Breast epithelium (tissue), 3 donors: ENCODE measurements at regions not wholly inside any gene's neighbourhood (a gene's known extent, or its start where the extent isn't known, plus 50 kb on each side); places are given as distances from the start of the nearest gene placed in this dataset.
"Not testable (repeated sequence)": the region's sequence is repeated elsewhere in the genome, so short reads cannot be mapped to it uniquely, and the experiment has no call there.

Experiments used
- CTCF ChIP-seq, 3 donors: fragments of 450-650 bp; IDR thresholded peaks; one replicate each; pipeline ENCODE4 v1.5.1; 2016 to 2017; ENCODE audit warnings: antibody characterized with exemption in 3 of 3, mild to moderate bottlenecking in 3 of 3, moderate library complexity in 3 of 3
- POLR2A ChIP-seq: fragments of 450-650 bp; IDR thresholded peaks from one replicate; pipeline ENCODE4 v1.6.1; 2016; ENCODE audit warnings: antibody characterized with exemption, mild to moderate bottlenecking, moderate library complexity

- TF ChIP-seq POLR2A; CTCF (IDR thresholded peaks at IDR 0.05): not testable (repeated sequence)
These were observed 83.4 kb downstream of the TBX3 start for GRCh38 chr12:114600584-114600983.
